GM12878 (cell line): ENCODE measurements at regions not wholly inside any gene's neighbourhood (a gene's known extent, or its start where the extent isn't known, plus 50 kb on each side); places are given as distances from the start of the nearest gene placed in this dataset.

Experiments
- ATAC-seq: fragments of 200-7000 bp; cut with Tn5 transposase; 3 replicates; pipeline ENCODE4 v1.9.1; 2020; ENCODE audit warnings: mild to moderate bottlenecking, moderate library complexity
- BruUV-seq: library from RNA; stranded (reverse); fragments of 400-500 nt; replicated peaks from 2 replicates; lab custom pipeline; 2021; lab: Mats Ljungman, UMichigan
- CTCF ChIA-PET: fragments of 300-600 bp; sonication (Branson Sonifier 250); formaldehyde crosslinking; extraction: SDS; loops from one replicate; lab custom pipeline; 2021; ENCODE audit warnings: inconsistent platforms; lab: Yijun Ruan, JAX
- POLR2A ChIA-PET: fragments of 350-600 bp; formaldehyde crosslinking; extraction: SDS; loops from one replicate; lab custom pipeline; 2021; ENCODE audit warnings: inconsistent platforms; lab: Charles Lee
- RAD21 ChIA-PET: fragments of 300-600 bp; sonication (Branson Sonifier 250); formaldehyde crosslinking; loops from one replicate; lab custom pipeline; 2023; ENCODE audit warnings: antibody characterized with exemption; ENCODE audit not compliant: unreplicated experiment; lab: Charles Lee
- SMC1A ChIA-PET: fragments of 300-600 bp; sonication (Branson Sonifier 250); formaldehyde crosslinking; loops from one replicate; lab custom pipeline; 2023; ENCODE audit not compliant: unreplicated experiment, uncharacterized antibody; lab: Charles Lee
- DNase-seq: peaks from one replicate; pipeline ENCODE4 v3.0.0-alpha.2; 2011; ENCODE audit warnings: low read depth, low spot score
- FAIRE-seq: peaks from 3 replicates; lab custom pipeline; 2011; peaks lifted over from hg19 to GRCh38; lab: Jason Lieb, UNC
- H2AFZ ChIP-seq: 2 replicates; pipeline ENCODE4 v1.6.0; 2011; ENCODE audit warnings: low read depth, low read length, control low read depth; ENCODE audit not compliant: control insufficient read depth
- H3K27ac ChIP-seq: 2 replicates; pipeline ENCODE4 v1.5.1; 2011; ENCODE audit warnings: control low read depth; ENCODE audit not compliant: control insufficient read depth, insufficient read depth
- H3K27me3 ChIP-seq, 2 experiments: replicated peaks in 1 of 2; 2 replicates each; pipeline versions ENCODE4 v1.6.0 to v1.6.1; 2011; ENCODE audit warnings: low read length in 1 of 2; ENCODE audit not compliant: control insufficient read depth in 2 of 2, insufficient read depth in 2 of 2
- H3K36me3 ChIP-seq, 2 experiments: 2 replicates each; pipeline ENCODE4 v1.5.1; 2011; ENCODE audit warnings: low read length in 1 of 2; ENCODE audit not compliant: control insufficient read depth in 2 of 2, insufficient read depth in 2 of 2
- H3K4me1 ChIP-seq: 2 replicates; pipeline ENCODE4 v1.6.1; 2011; ENCODE audit warnings: mild to moderate bottlenecking, low read length, moderate library complexity, mixed read lengths; ENCODE audit not compliant: control insufficient read depth, insufficient read depth
- H3K4me2 ChIP-seq: 2 replicates; pipeline ENCODE4 v1.6.0; 2011; ENCODE audit warnings: control low read depth; ENCODE audit not compliant: control insufficient read depth, insufficient read depth
- H3K4me3 ChIP-seq: fragments of 200-600 bp; sonication (generic); 2 replicates; pipeline ENCODE4 v1.5.1; 2016
- H3K79me2 ChIP-seq: 2 replicates; pipeline ENCODE4 v1.6.0; 2011; ENCODE audit warnings: low read length; ENCODE audit not compliant: control insufficient read depth, insufficient read depth
- H3K9ac ChIP-seq: 2 replicates; pipeline ENCODE4 v1.8.0; 2011; ENCODE audit warnings: low read length, control low read depth, mixed read lengths; ENCODE audit not compliant: control insufficient read depth, insufficient read depth
- H3K9me3 ChIP-seq: replicated peaks from 3 replicates; pipeline ENCODE4 v1.5.1; 2011; ENCODE audit warnings: mild to moderate bottlenecking, low read length; ENCODE audit not compliant: control insufficient read depth, insufficient read depth
- H4K20me1 ChIP-seq: 2 replicates; pipeline ENCODE4 v1.6.0; 2011; ENCODE audit not compliant: control insufficient read depth, insufficient read depth
- ASH2L ChIP-seq: fragments of 300-600, 200-600 bp; sonication (generic); IDR thresholded peaks from 2 replicates; pipeline ENCODE4 v1.6.1; 2017; ENCODE audit warnings: low read depth, mild to moderate bottlenecking, borderline replicate concordance
- BACH1 ChIP-seq: fragments of 450-650 bp; IDR thresholded peaks from 2 replicates; pipeline ENCODE4 v1.6.1; 2017; ENCODE audit warnings: mild to moderate bottlenecking, borderline replicate concordance
- ELK1 ChIP-seq: IDR thresholded peaks from 2 replicates; pipeline ENCODE4 v1.6.1; 2012; ENCODE audit warnings: low read depth, low read length, improper control_type of control experiment
- GABPA ChIP-seq: IDR thresholded peaks from 2 replicates; pipeline ENCODE4 v1.6.1; 2014; ENCODE audit warnings: antibody characterized with exemption, low read depth, mild to moderate bottlenecking, inconsistent platforms
- HDAC6 ChIP-seq: fragments of 200-600 bp; sonication (generic); IDR thresholded peaks from one replicate; pipeline ENCODE4 v1.8.0; 2017; ENCODE audit warnings: antibody characterized with exemption; ENCODE audit not compliant: unreplicated experiment
- JUNB ChIP-seq: IDR thresholded peaks from 2 replicates; pipeline ENCODE4 v1.6.1; 2016; ENCODE audit warnings: antibody characterized with exemption, mild to moderate bottlenecking
- MAX ChIP-seq: IDR thresholded peaks from 2 replicates; pipeline ENCODE4 v1.6.1; 2012; ENCODE audit warnings: low read depth, low read length, improper control_type of control experiment
- MLLT1 ChIP-seq: fragments of 450-650 bp; IDR thresholded peaks from 2 replicates; pipeline ENCODE4 v1.6.1; 2016; ENCODE audit warnings: mild to moderate bottlenecking
- MTA2 ChIP-seq: fragments of 450-650 bp; IDR thresholded peaks from 2 replicates; pipeline ENCODE4 v1.6.1; 2016; ENCODE audit warnings: low read depth, mild to moderate bottlenecking, moderate library complexity
- MTA3 ChIP-seq: IDR thresholded peaks from 2 replicates; pipeline ENCODE4 v1.6.1; 2012; ENCODE audit warnings: low read length, inconsistent platforms, borderline replicate concordance
- NFYA ChIP-seq: IDR thresholded peaks from 2 replicates; pipeline ENCODE4 v1.6.1; 2011; ENCODE audit warnings: low read depth, mild to moderate bottlenecking, low read length, improper control_type of control experiment, borderline replicate concordance
- POLR2AphosphoS2 ChIP-seq: IDR thresholded peaks from 2 replicates; pipeline ENCODE4 v1.6.1; 2011; ENCODE audit warnings: low read depth, mild to moderate bottlenecking, low read length, improper control_type of control experiment, moderate library complexity
- PRDM15 ChIP-seq: fragments of 450-650 bp; formaldehyde crosslinking; IDR thresholded peaks from 2 replicates; pipeline ENCODE4 v1.4.0; 2020; ENCODE audit warnings: mild to moderate bottlenecking, moderate library complexity
- RB1 ChIP-seq: fragments of 450-650 bp; formaldehyde crosslinking; IDR thresholded peaks from 2 replicates; pipeline ENCODE4 v1.6.1; 2017; ENCODE audit warnings: mild to moderate bottlenecking, borderline replicate concordance
- SIN3A ChIP-seq: IDR thresholded peaks from 2 replicates; pipeline ENCODE4 v1.6.1; 2012; ENCODE audit warnings: low read depth, low read length, improper control_type of control experiment
- SMAD5 ChIP-seq: IDR thresholded peaks from 2 replicates; pipeline ENCODE4 v1.6.1; 2016; ENCODE audit warnings: antibody characterized with exemption, low read depth
- TAF1 ChIP-seq: IDR thresholded peaks from 2 replicates; pipeline ENCODE4 v1.6.1; 2011; ENCODE audit warnings: mild to moderate bottlenecking, low read depth, low read length, borderline replicate concordance
- WGBS: methylation state at CpG from one replicate; pipeline ENCODE4 v1.1.6; 2016; ENCODE audit warnings: low lambda C conversion rate; ENCODE audit not compliant: insufficient replicate concordance, insufficient coverage; ENCODE audit errors: missing lambda C conversion rate; 5-methylcytosine and 5-hydroxymethylcytosine counted together
- in situ Hi-C: fragments of 300-500 bp; cut with MboI; formaldehyde crosslinking; loops from 9 replicates; pipeline ENCODE4 v1.14.3; 2018; ENCODE audit warnings: mixed read lengths
- intact Hi-C: fragments of 100-400 bp; cut with micrococcal nuclease; formaldehyde crosslinking; loops from one replicate; pipeline ENCODE4 v1.14.2; 2022; ENCODE audit not compliant: unreplicated experiment

GRCh38 chr11:130639369-130639768 lies 190.9 kb downstream of the ADAMTS15 start:
- FAIRE-seq, result no peak
- no peaks in the 10 kb centered on the region for H3K4me1 ChIP-seq
- ChIA-PET RAD21 (no interaction called here), CTCF (no interaction called here), POLR2A (no interaction called here), SMC1A (no interaction called here)
- no peaks in the 10 kb centered on the region for H4K20me1 ChIP-seq
- no peak for ATAC-seq
- no peaks in the 10 kb centered on the region for H3K36me3 ChIP-seq
- in situ Hi-C loops (no loop called here), intact Hi-C loops (no loop called here)
- H3K9me3 ChIP-seq, result no peaks in the 10 kb centered on the region
- H3K4me3 ChIP-seq, result no peak overlapping the region
- no peak overlapping the region for H3K27ac ChIP-seq
- no TSS peak for BruUV-seq
- H3K9ac ChIP-seq, result no peak overlapping the region
- no peak overlapping the region for H3K4me2 ChIP-seq
- H3K27me3 ChIP-seq, result peaks cover 0 to 2% of the 10 kb centered on the region in 2 experiments; a peak in 2 of 4 replicates
- no peak overlapping the region for H2AFZ ChIP-seq
- no peaks in the 10 kb centered on the region for H3K79me2 ChIP-seq
- 98% methylated on average over 2 of the region's 2 CpGs for WGBS
- DNase-seq, result no peak
- TF ChIP-seq SIN3A (no peak), GABPA (no peak), SMAD5 (no peak), MLLT1 (no peak), PRDM15 (CRISPR knock-in tag) (no peak), POLR2AphosphoS2 (no peak), TAF1 (no peak), MAX (no peak), MTA3 (no peak), HDAC6 (no peak), ELK1 (no peak), JUNB (no peak), NFYA (no peak), MTA2 (no peak), ASH2L (no peak), BACH1 (no peak), RB1 (no peak)
